ENCODE measurements at regions not wholly inside any gene's neighbourhood (a gene's known extent, or its start where the extent isn't known, plus 50 kb on each side); places are given as distances from the start of the nearest gene placed in this dataset.

DNA sequence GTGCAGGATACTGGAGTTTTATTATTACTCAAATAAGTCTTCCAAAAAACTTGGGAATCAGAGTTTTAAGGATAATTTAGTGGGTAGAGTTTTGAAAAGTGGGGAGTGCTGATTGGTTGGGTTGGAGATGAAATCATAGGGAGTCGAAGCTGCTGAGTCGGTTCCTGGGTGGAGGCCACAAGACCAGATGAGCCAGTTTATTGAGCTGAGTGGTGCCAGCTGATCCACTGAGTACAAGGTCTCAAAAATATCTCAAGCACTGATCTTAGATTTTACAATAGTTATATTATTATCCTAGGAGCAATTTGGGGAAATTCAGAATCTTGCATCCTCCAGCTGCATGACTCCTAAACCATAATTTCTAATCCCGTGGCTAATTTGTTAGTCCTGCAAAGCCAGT lies 804.9 kb upstream of the SEMA6A start:
- Mint-ChIP-seq H3K4me3 (no peak overlapping the region), H3K36me3 (no peaks in the 10 kb centered on the region), H3K27ac (no peak overlapping the region), H3K4me1 (0 out of 2 replicates have a peak, but pooled peaks cover 3% of the 10 kb centered on the region), H3K9me3 (no peaks in the 10 kb centered on the region; the same call in 1 of the 2 replicates), H3K27me3 (ENCODE audit: low read depth) (no peaks in the 10 kb centered on the region)
- POLR2A ChIA-PET: no interaction called here
- CTCF ChIA-PET: no interaction called here
- TF ChIP-seq, protein P1, sequence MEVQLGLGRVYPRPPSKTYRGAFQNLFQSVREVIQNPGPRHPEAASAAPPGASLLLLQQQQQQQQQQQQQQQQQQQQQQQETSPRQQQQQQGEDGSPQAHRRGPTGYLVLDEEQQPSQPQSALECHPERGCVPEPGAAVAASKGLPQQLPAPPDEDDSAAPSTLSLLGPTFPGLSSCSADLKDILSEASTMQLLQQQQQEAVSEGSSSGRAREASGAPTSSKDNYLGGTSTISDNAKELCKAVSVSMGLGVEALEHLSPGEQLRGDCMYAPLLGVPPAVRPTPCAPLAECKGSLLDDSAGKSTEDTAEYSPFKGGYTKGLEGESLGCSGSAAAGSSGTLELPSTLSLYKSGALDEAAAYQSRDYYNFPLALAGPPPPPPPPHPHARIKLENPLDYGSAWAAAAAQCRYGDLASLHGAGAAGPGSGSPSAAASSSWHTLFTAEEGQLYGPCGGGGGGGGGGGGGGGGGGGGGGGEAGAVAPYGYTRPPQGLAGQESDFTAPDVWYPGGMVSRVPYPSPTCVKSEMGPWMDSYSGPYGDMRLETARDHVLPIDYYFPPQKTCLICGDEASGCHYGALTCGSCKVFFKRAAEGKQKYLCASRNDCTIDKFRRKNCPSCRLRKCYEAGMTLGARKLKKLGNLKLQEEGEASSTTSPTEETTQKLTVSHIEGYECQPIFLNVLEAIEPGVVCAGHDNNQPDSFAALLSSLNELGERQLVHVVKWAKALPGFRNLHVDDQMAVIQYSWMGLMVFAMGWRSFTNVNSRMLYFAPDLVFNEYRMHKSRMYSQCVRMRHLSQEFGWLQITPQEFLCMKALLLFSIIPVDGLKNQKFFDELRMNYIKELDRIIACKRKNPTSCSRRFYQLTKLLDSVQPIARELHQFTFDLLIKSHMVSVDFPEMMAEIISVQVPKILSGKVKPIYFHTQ (CRISPR knock-in tag; IDR thresholded peaks at IDR 0.05): no peak
- TF ChIP-seq CDX4 (CRISPR knock-in tag; IDR thresholded peaks at IDR 0.05; ENCODE audit: borderline replicate concordance): no peak
- TF ChIP-seq, protein P2, sequence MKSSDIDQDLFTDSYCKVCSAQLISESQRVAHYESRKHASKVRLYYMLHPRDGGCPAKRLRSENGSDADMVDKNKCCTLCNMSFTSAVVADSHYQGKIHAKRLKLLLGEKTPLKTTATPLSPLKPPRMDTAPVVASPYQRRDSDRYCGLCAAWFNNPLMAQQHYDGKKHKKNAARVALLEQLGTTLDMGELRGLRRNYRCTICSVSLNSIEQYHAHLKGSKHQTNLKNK (CRISPR knock-in tag; IDR thresholded peaks at IDR 0.05): no peak
- no peak for TF ChIP-seq NFATC4 (CRISPR knock-in tag; IDR thresholded peaks at IDR 0.05)
- no peak for TF ChIP-seq ZNF219 (CRISPR knock-in tag; IDR thresholded peaks at IDR 0.05; ENCODE audit: borderline replicate concordance)
- no peak for TF ChIP-seq MYBL2 (CRISPR knock-in tag; IDR thresholded peaks at IDR 0.05)
- TF ChIP-seq, protein P3, sequence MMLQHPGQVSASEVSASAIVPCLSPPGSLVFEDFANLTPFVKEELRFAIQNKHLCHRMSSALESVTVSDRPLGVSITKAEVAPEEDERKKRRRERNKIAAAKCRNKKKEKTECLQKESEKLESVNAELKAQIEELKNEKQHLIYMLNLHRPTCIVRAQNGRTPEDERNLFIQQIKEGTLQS (CRISPR knock-in tag; conservative IDR thresholded peaks at IDR 0.05): no peak
- no peak for TF ChIP-seq PREB (CRISPR knock-in tag; IDR thresholded peaks at IDR 0.05; ENCODE audit: borderline replicate concordance)
- no peak for TF ChIP-seq FOXJ3 (CRISPR knock-in tag; IDR thresholded peaks at IDR 0.05; ENCODE audit: borderline replicate concordance)
- TF ChIP-seq NR2C2 (CRISPR knock-in tag; IDR thresholded peaks at IDR 0.05): no peak
- TF ChIP-seq SMAD3 (CRISPR knock-in tag; IDR thresholded peaks at IDR 0.05; ENCODE audit: borderline replicate concordance): no peak
- TF ChIP-seq, protein P4, sequence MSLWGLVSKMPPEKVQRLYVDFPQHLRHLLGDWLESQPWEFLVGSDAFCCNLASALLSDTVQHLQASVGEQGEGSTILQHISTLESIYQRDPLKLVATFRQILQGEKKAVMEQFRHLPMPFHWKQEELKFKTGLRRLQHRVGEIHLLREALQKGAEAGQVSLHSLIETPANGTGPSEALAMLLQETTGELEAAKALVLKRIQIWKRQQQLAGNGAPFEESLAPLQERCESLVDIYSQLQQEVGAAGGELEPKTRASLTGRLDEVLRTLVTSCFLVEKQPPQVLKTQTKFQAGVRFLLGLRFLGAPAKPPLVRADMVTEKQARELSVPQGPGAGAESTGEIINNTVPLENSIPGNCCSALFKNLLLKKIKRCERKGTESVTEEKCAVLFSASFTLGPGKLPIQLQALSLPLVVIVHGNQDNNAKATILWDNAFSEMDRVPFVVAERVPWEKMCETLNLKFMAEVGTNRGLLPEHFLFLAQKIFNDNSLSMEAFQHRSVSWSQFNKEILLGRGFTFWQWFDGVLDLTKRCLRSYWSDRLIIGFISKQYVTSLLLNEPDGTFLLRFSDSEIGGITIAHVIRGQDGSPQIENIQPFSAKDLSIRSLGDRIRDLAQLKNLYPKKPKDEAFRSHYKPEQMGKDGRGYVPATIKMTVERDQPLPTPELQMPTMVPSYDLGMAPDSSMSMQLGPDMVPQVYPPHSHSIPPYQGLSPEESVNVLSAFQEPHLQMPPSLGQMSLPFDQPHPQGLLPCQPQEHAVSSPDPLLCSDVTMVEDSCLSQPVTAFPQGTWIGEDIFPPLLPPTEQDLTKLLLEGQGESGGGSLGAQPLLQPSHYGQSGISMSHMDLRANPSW (CRISPR knock-in tag; conservative IDR thresholded peaks at IDR 0.05; ENCODE audit: low read depth): no peak
- no peak for TF ChIP-seq ZBTB43 (CRISPR knock-in tag; IDR thresholded peaks at IDR 0.05)
- TF ChIP-seq, protein P5, sequence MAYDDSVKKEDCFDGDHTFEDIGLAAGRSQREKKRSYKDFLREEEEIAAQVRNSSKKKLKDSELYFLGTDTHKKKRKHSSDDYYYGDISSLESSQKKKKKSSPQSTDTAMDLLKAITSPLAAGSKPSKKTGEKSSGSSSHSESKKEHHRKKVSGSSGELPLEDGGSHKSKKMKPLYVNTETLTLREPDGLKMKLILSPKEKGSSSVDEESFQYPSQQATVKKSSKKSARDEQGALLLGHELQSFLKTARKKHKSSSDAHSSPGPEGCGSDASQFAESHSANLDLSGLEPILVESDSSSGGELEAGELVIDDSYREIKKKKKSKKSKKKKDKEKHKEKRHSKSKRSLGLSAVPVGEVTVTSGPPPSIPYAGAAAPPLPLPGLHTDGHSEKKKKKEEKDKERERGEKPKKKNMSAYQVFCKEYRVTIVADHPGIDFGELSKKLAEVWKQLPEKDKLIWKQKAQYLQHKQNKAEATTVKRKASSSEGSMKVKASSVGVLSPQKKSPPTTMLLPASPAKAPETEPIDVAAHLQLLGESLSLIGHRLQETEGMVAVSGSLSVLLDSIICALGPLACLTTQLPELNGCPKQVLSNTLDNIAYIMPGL (CRISPR knock-in tag; IDR thresholded peaks at IDR 0.05): no peak
- DNase-seq (ENCODE audit: low spot score) (no peak), ATAC-seq (no peak)
